GM12874 (cell line): ENCODE measurements at regions not wholly inside any gene's neighbourhood (a gene's known extent, or its start where the extent isn't known, plus 50 kb on each side); places are given as distances from the start of the nearest gene placed in this dataset.

ENCODE experiments used
- CTCF ChIP-seq: IDR thresholded peaks from 2 replicates; pipeline ENCODE4 v1.5.1; 2011; ENCODE audit warnings: low read depth, mild to moderate bottlenecking, control low read depth, low read length, moderate library complexity; ENCODE audit not compliant: insufficient read depth

DNA sequence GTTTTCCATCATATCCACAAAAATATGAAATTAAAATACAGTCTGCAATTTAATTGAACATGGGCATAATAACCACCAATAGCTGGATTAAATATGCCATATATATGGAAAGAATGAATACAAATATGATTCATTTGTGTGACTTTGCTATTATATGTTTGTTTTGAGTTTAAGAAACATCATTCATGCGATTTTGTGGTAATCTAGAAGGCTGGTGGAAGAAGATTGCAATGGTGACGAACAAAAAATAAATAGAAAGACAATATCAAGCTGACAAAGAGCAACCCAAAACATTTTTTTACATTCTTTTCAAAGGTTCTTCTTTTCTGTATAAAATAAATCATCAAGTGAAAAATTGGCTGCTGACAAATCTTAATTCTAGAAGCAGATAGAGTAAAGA lies 610.0 kb downstream of the MAT2B start:
- TF ChIP-seq CTCF: no peak

- no peak for TF ChIP-seq CTCF
Observed at GRCh38 chr5:164119806-164120447, 614.5 kb downstream of the MAT2B start.

- no peak for TF ChIP-seq CTCF
Observed at GRCh38 chr5:164127527-164127926, 622.1 kb downstream of the MAT2B start.

GRCh38 chr5:164132358-164132757 lies 626.9 kb downstream of the MAT2B start:
- TF ChIP-seq CTCF: no peak

DNA sequence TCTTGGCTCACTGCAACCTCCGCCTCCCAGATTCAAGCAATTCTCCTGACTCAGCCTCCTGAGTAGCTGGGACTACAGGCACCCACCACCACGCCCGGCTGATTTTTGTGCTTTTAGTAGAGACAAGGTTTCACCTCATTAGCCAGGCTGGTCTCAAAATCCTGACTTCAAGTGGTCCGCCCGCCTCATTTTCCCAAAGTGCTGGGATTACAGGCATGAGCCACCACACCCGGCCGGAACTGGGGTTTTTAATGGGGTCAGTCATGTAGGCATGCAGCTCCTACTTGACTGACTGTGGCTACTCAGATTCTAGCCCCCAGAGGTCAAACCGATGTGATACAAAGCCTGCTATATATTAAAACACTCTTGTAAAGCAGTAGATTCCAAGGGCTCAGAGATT lies 631.7 kb downstream of the MAT2B start:
- TF ChIP-seq CTCF: no peak

DNA sequence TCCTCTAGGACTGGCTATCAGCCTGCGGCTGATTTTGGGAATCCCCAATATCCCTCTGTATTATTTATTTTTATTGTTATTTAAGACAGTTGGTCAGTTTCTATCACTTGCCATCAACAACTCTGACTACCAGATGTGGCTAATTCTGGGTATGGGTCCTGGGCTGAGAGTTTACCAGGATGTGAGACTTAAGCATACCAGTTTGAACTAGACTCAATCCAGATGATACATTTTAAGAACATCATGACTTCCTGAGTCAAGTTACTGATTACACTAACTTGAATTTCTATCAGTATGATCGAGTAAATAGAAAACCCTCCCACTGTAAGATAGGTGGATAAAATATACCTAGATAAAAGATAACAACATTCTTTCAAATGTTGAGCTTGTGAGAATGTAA lies 634.0 kb downstream of the MAT2B start:
- no peak for TF ChIP-seq CTCF

GRCh38 chr5:164145458-164145857 lies 640.0 kb downstream of the MAT2B start:
- TF ChIP-seq CTCF: no peak
